ENCODE measurements at regions not wholly inside any gene's neighbourhood (a gene's known extent, or its start where the extent isn't known, plus 50 kb on each side); places are given as distances from the start of the nearest gene placed in this dataset.

GRCh38 chrX:36436361-36436760 lies 516.8 kb downstream of the CFAP47 start:
- no peak for DNase-seq

- DNase-seq, result no peak
Observed at GRCh38 chrX:36443007-36443406, 523.5 kb downstream of the CFAP47 start.

- no peak for DNase-seq
Observed at GRCh38 chrX:36445566-36445965, 526.0 kb downstream of the CFAP47 start.

DNA sequence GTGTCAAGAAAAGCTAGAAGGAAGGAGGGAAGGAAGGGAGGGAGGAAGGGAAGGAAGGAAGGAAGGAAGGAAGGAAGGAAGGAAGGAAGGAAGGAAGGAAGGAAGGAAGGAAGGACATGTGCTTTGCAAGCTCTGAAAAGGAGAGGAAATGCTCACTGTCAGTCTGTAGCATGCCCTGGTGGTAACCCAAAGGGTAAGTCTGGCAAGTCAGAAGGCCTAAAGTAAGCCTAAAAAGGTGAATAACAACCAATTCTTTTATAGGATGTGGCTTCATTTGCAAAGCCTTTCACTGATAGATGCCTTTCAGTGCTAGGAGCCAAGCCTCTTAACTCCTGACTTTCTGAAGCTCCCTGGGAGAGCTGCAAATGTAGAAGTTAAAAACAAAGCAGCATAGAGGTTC lies 542.6 kb downstream of the CFAP47 start:
- DNase-seq, result no peak

DNA sequence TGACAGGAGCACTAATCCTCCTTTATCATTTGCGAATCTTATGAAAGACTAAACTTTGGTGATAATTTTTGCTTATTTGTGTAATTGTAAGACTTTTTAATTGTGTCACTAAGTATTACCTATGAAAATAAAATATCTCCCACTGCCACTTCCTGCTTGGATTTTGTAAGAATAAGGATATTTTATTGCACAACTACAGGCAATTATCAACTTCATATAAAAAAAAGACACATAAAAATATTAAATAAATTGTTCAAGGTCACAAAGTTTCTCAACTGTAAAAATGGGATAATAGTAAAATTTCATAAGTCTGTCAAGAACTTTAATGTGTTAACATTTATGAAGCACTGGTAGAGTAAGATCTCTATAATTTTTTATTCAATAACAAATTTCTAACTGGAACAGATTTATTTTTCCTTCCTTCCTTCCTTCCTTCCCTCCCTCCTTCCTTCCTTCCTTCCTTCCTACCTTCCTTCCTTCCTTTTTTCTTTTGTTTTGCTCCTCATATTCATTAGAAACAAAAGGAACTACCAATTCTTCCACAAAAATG lies 527.6 kb upstream of the FAM47C start:
- no peak for DNase-seq

GRCh38 chrX:36501169-36501702 lies 506.9 kb upstream of the FAM47C start:
- DNase-seq, result no peak

- DNase-seq, result no peak
Observed at GRCh38 chrX:36504625-36505024, 503.5 kb upstream of the FAM47C start.

DNA sequence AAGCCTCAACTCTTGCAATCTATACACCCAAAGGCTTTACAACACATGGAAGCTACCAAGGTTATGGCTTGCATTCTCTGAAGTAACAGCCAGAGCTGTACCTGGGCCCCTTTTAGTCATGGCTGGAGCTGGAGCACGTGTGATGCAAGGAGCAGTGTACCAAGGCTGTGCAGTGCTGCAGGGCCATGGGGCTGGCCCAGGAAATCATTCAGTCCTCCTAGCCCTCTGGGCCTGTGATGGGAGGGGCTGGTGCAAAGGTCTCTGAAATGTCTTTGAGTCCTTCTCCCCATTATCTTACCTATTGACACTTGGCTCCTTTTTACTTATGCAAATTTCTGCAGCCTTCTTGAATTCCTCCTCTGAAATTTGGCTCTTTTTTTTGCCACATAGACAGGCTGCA lies 500.1 kb upstream of the FAM47C start:
- no peak for DNase-seq

DNA sequence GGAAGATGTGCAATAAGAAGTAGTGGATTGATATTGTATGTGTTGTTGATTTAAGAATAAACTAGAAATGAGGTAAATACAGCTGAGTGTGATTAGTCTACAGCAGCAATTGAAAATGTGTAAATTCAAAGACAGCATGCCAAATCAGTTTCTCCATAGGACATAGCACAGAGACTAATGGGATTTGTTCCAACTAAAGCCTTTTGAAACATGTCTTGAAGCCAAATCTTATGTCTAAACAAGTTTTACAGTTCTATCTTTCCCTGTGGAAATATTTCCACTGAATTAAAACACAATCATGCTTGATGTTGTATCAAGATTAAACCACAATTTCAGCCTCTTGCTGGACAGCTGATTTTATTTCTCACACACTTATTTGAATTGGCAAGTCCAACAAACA lies 497.4 kb upstream of the FAM47C start:
- no peak for DNase-seq

DNA sequence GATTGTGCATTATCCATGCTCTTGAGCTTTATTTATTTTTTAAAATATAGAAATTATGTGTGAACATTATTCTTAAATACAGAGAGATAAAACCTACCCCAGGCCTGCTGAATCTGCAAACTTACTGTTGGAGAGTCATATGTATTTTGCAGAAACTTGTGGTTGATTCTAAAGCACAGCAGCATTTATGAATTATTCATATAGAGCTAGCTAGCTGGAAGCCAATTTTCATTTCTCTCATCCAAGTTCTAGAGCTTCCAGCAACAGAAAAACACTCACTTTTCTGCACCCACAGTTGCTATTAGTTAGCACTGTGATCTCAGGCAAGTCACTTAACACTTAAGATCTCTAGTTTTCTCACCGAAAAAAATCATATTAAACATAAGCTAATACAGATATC lies 479.5 kb upstream of the FAM47C start:
- no peak for DNase-seq

- DNase-seq, result no peak
Observed at GRCh38 chrX:36534900-36535299, 473.3 kb upstream of the FAM47C start.

DNA sequence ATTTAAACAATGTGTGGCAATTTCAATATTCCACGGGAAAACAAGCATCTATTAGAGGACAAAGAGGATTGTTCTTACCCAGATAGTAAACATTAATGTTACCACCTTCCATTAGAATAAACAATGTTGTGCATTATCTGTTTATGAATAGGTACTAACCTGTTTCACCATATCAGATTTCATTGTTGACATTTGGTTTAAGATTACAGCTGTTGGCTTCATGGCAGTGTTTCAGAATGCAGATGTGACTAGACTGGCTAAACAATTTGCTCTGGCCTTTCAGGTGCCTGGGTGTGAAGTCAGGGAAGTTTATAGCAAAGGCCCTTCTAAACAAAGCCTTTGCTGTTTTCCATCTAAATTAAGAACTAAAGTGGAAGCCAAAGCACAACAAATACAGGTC lies 464.7 kb upstream of the FAM47C start:
- peak in 1 of 2 experiments; percentile 5 for DNase-seq

DNA sequence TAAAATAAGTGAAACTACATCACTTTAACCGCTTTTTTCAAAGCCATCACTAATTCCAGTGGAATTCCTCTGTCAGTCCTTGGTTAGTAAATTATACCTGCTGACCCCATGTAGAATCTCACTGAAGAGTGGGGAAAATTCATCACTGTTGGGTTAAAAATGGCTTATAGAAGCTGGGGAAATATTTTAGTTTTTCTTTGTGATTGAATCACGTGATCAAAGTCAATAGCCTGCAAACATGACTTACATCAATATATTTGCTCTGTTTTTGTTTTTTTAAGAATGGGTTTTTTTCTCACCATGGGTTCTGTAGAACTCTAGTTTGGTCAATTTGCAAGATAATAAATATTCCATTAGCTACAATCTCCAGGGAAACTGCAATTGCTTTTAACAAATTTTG lies 445.2 kb upstream of the FAM47C start:
- no peak for DNase-seq

DNA sequence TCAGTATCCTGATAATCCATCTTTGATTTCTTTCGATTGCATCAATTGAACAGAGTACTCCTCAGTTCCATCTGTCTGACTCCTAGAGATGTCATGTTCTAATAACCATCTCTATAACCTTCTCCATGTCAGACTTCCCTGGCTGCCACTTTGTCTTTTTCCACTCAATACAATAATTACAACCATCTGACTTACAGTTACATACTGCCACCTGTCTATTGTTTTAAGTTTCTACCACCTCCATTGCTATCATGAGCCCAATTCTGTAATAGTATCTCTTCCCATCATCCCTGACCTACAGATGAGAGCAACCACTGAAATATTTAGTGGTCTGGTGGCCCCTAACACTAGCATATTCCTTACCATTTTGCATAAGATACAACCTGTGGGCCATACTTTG lies 439.2 kb upstream of the FAM47C start:
- DNase-seq, result peak in 1 of 2 experiments; percentile 3

DNA sequence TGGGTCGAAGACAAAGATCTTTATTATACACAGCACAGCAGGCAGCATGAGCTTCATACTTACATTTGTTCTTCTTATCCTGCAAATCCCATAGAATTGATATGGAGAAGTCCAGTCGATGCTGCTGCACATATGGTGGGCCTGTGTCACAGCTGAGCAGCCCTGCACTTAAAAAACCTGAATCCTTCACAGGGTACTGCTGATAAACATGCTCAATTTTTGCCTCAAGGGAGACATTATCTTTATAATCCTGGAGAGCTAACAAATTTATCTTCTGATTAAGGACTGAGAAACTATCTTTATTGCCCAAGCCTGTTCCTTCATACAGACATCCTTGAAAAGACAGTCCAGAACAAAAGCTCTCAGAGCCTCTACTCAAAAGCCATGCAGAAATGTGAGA lies 434.4 kb upstream of the FAM47C start:
- no peak for DNase-seq

- no peak for DNase-seq
Observed at GRCh38 chrX:36575670-36576069, 432.5 kb upstream of the FAM47C start.

DNA sequence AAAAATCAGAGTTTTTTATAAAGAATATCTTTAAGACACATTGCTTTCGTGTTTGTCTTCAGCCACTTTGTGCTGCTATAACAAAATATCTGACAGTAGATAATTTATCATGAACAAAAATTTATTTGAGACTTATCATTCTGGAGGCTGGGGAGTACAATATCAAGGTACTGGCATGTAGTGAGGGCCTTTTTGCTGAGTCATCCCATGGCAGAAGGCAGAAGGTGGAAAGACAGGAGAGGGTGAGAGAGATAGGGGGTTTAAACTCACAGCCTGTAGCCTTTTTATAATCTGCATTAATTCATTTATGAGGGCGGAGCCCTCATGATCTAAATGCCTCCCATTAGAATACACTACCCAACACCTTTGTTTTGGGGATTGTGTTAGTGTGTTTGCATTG lies 431.2 kb upstream of the FAM47C start:
- DNase-seq, result no peak

DNA sequence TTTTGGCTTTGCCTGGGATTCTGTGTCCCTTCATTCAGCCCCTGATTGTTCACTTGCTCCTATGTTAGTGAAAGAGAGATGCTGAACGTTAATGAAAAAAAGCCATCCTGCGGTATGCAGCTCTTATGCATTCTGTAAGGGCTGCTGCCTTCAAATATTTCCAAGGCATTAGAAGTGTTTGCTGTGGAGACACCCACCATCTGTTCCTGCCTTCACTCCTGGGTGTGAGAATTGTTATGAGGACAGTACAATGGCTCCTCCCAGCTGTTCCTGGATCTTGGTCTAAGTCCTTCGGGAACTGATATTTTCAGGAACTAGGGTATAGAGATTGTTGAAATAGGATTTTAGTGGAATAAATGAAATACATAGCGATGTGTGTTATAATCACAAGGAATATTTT lies 427.1 kb upstream of the FAM47C start:
- no peak for DNase-seq

GRCh38 chrX:36583674-36584073 lies 424.5 kb upstream of the FAM47C start:
- DNase-seq, result no peak

- no peak for DNase-seq
Observed at GRCh38 chrX:36609616-36610585, 398.3 kb upstream of the FAM47C start.

GRCh38 chrX:36626898-36627297 lies 381.3 kb upstream of the FAM47C start:
- no peak for DNase-seq

DNA sequence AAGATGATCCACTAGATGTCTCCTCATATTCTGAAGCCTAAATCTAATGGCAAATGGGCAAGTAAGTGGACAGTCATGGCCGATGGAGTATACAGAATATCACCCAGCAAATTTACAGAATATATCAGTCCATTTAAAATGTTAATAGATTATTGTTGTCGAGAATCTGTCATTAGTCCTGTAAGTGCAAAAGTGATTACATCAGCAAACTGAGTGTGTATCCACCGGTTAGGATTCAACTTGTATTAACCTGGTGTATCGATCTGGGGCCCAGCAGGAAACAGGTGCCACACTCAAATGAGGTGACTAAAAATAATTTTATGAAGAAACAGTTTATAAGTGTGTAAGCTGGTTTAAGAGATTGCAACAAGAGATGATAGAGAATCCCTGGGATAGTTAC lies 367.9 kb upstream of the FAM47C start:
- DNase-seq, result no peak

DNA sequence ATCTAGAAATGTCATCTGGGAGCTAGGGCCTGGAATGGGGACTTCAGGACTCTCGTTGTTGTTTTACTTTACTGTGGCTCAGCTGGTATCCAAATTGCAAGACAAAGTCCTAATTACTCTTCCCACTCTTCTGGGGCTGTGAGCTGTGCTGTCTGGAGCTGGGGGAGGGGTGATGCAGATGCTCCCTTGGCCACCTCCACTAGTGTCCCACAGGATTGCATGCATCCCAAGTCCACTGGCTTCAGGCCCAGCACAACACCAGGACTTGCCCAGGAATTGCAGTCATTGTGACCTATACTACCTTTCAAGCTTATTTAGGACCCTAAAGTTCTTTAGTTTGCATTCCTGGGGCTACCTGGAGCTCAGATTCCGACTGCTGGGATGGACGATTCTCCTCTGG lies 366.1 kb upstream of the FAM47C start:
- DNase-seq, result no peak

DNA sequence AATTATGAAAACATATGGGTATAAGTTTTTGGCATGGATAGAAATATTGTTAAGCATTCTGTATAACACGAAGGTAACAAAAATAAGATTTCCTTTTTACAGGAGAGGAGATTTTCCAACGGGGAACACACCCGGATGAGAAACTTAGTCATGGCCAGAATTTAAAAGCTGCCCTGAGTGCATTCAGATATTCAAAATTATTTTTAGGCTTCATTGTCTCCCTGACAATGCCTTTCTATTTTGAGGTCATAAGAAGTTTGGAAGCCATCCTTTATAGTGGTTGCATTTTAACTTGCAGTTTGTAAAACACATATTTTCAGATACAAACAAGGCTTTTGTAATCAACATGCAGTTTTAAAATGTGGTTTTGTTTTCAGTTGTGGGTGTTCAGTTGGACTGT lies 357.5 kb upstream of the FAM47C start:
- no peak for DNase-seq

All from NCI-H2081 (cell line).